ENCODE measurements at regions not wholly inside any gene's neighbourhood (a gene's known extent, or its start where the extent isn't known, plus 50 kb on each side); places are given as distances from the start of the nearest gene placed in this dataset.

GRCh38 chr1:57506941-57507340 lies 83.1 kb upstream of the DAB1 start:
- TF ChIP-seq EZH2 (IDR thresholded peaks at IDR 0.05) (no peak), CTCF (IDR thresholded peaks at IDR 0.05) (no peak), EZH2phosphoT487 (IDR thresholded peaks at IDR 0.05) (no peak)
- H3K36me3 ChIP-seq, result no peaks in the 10 kb centered on the region
- H2AFZ ChIP-seq (replicated peaks), result no peak overlapping the region
- H3K27me3 ChIP-seq, result no peaks in the 10 kb centered on the region
- Mint-ChIP-seq H3K9me3 (no peaks in the 10 kb centered on the region), H3K27ac (no peak overlapping the region), H3K27me3 (ENCODE audit: insufficient read depth, low read depth) (no peaks in the 10 kb centered on the region), H3K36me3 (no peaks in the 10 kb centered on the region), H3K4me3 (no peak overlapping the region), H3K4me1 (no peaks in the 10 kb centered on the region)
- H3K9me3 ChIP-seq (ENCODE audit: low read depth), result no peaks in the 10 kb centered on the region
- no peak overlapping the region for H3K9ac ChIP-seq
- H3K4me1 ChIP-seq, result no peaks in the 10 kb centered on the region
- H3K4me2 ChIP-seq, result no peak overlapping the region
- DNase-seq (ENCODE audit: low spot score), result no peak
- no peak overlapping the region for H3K4me3 ChIP-seq
- no peaks in the 10 kb centered on the region for H3F3A ChIP-seq (ENCODE audit: low read depth)
- H3K79me2 ChIP-seq (ENCODE audit: low read depth), result no peaks in the 10 kb centered on the region
- H3K27ac ChIP-seq, result no peak overlapping the region
- no peaks in the 10 kb centered on the region for H4K20me1 ChIP-seq (ENCODE audit: low read depth)

- Mint-ChIP-seq H3K4me1 (no peaks in the 10 kb centered on the region), H3K4me3 (no peak overlapping the region), H3K9me3 (no peaks in the 10 kb centered on the region), H3K27ac (no peak overlapping the region), H3K36me3 (no peaks in the 10 kb centered on the region), H3K27me3 (ENCODE audit: insufficient read depth, low read depth) (no peaks in the 10 kb centered on the region)
- Histone ChIP-seq H3F3A (ENCODE audit: low read depth) (no peaks in the 10 kb centered on the region), H3K4me2 (no peak overlapping the region), H3K27me3 (no peaks in the 10 kb centered on the region), H4K20me1 (ENCODE audit: low read depth) (no peaks in the 10 kb centered on the region), H3K27ac (no peak overlapping the region), H3K4me1 (no peaks in the 10 kb centered on the region), H3K36me3 (no peaks in the 10 kb centered on the region), H2AFZ (replicated peaks) (no peak overlapping the region), H3K4me3 (no peak overlapping the region), H3K79me2 (ENCODE audit: low read depth) (no peaks in the 10 kb centered on the region), H3K9ac (no peak overlapping the region), H3K9me3 (ENCODE audit: low read depth) (no peaks in the 10 kb centered on the region)
- DNase-seq (ENCODE audit: low spot score), result no peak
- no peak for TF ChIP-seq CTCF (IDR thresholded peaks at IDR 0.05)
- no peak for TF ChIP-seq EZH2 (IDR thresholded peaks at IDR 0.05)
- TF ChIP-seq EZH2phosphoT487 (IDR thresholded peaks at IDR 0.05), result no peak
Measured at GRCh38 chr1:57503337-57503736, 79.5 kb upstream of the DAB1 start.

GRCh38 chr1:57500136-57500830 lies 76.4 kb upstream of the DAB1 start:
- H3K27me3 Mint-ChIP-seq (ENCODE audit: insufficient read depth, low read depth), result no peaks in the 10 kb centered on the region
- Histone ChIP-seq H3K4me3 (no peak overlapping the region), H2AFZ (replicated peaks) (no peak overlapping the region), H3K4me2 (no peak overlapping the region), H3K4me1 (no peaks in the 10 kb centered on the region), H4K20me1 (ENCODE audit: low read depth) (no peaks in the 10 kb centered on the region), H3K9me3 (ENCODE audit: low read depth) (no peaks in the 10 kb centered on the region), H3K27me3 (no peaks in the 10 kb centered on the region), H3K9ac (no peak overlapping the region), H3K36me3 (no peaks in the 10 kb centered on the region), H3F3A (ENCODE audit: low read depth) (no peaks in the 10 kb centered on the region), H3K27ac (no peak overlapping the region), H3K79me2 (ENCODE audit: low read depth) (no peaks in the 10 kb centered on the region)
- no peak for DNase-seq (ENCODE audit: low spot score)
- H3K4me3 Mint-ChIP-seq, result no peak overlapping the region
- no peak overlapping the region for H3K27ac Mint-ChIP-seq
- H3K9me3 Mint-ChIP-seq, result no peaks in the 10 kb centered on the region
- H3K4me1 Mint-ChIP-seq, result no peaks in the 10 kb centered on the region
- TF ChIP-seq EZH2 (IDR thresholded peaks at IDR 0.05) (no peak), EZH2phosphoT487 (IDR thresholded peaks at IDR 0.05) (no peak), CTCF (IDR thresholded peaks at IDR 0.05) (no peak)
- no peaks in the 10 kb centered on the region for H3K36me3 Mint-ChIP-seq

All from neural progenitor cell (in vitro differentiated cells).